CD1c-positive myeloid dendritic cell (primary cell): ENCODE measurements at regions not wholly inside any gene's neighbourhood (a gene's known extent, or its start where the extent isn't known, plus 50 kb on each side); places are given as distances from the start of the nearest gene placed in this dataset.
"Not testable (repeated sequence)": the region's sequence is repeated elsewhere in the genome, so short reads cannot be mapped to it uniquely, and the experiment has no call there.

ENCODE experiments used
- DNase-seq: peaks from one replicate; pipeline ENCODE4 v3.0.0-alpha.2; 2016; ENCODE audit errors: extremely low spot score

- DNase-seq = no peak
Observed at GRCh38 chr6:43886067-43886461, 116.1 kb downstream of the VEGFA start.

DNA sequence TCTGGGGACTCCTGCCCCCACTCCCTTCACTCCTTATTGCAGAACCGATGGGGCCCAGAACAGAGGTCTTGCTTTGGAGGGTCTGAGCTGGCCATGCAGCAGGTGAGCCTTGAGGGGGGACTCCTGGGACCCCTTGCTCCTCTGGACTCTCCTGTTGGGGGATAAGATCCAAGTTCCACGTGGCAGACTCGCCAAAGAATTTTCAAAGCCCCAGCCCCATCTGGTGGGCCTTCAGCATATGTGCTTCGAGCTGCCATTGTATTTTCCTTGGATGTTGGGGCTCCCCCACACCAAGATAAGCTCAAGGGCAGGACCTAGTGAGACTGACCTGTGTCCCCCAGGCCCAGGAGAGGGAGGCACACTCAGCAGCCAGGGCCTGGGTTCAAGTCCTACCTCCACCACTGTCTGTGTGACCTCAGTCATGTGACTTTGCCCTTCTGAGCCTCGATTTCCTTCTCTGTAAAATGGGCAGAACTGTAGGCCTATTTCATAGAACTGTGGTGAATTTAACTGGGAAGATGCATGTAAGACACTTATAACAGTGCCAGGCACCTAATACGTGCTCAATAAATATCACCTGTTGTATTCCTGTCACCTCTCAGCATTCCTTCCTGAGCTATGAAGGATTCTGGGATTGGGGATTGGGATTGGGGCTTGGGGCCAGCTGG lies 115.5 kb downstream of the VEGFA start:
- no peak for DNase-seq

DNA sequence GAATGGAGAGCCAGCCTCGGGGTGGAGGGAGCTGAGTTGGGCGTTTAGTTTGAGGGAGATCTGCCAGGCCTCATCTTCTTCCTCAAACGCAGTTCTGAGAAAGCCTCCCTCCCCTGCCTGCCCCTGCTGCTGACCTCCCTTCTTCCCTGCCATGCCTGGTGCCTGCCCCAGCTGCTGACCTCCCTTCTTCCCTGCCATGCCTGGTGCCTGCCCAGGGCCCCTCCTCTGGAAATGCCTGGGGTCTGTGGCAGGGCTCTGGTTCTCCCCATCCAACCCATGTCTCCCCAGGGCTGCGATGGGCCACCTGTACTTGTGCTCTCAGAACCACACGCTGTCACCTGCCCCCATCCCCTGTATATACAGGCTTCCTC lies 114.6 kb downstream of the VEGFA start:
- peak; percentile 51 for DNase-seq

DNA sequence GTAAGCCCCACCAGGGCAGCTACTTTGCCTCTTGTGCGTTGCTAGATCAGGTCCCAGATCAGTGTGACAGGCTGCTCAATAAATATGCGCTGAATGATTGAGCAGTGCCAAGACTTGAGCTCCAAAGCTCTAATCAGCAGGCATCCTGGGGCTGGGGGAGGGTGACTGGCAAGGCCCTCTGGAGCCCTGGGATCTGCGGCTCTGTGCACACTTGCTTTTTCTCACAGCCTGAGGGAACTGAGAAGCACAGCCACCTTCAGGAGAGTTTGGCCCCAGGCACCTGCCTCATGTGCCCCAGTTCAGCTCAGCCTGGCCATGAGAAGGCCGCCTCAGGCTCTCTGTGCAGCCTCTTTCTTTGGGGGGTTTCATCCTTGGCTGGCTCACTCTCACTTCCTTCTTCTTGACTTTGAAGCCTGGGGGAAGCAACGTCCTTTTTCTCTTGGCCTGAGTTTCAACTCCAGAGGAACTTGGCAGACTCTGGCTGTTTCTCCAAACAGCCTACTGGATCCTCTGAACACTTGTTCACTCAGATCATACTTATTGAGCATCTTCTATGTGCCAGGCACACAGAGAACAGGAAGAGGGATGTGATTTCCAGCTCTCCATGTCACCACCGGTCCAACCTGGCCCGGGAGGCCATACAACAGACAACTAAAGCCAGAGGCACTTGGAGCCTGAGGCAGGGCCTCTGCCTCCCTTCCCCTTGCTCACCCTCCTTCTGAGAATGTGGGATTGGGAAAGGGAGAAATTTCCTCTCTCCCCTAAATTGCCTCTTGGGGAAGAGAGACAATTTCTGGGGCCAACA lies 114.0 kb downstream of the VEGFA start:
- peak; percentile 83 for DNase-seq

DNA sequence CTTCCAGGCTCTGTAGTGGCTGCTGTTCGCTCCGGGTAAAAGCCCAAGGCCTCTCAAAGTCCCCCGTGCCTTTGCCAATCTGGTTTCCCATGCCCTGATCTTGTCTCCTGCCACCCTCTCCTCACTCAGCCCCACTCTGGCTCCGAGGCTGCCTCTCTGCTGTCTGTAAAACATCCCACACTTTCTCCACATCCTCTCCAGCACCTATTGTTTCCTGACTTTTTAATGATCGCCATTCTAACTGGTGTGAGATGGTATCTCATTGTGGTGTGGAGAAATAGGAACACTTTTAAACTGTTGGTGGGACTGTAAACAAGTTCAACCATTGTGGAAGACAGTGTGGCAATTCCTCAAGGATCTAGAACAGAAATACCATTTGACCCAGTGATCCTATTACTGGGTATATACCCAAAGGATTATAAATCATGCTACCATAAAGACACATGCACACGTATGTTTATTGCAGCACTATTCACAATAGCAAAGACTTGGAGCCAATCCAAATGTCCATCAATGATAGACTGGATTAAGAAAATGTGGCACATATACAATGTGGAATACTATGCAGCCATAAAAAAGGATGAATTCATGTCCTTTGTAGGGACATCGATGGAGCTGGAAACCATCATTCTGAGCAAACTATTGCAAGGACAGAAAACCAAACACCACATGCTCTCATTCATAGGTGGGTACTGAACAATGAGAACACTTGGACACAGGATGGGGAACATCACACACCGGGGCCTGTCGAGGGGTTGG lies 112.9 kb downstream of the VEGFA start:
- DNase-seq = not testable (repeated sequence)

DNA sequence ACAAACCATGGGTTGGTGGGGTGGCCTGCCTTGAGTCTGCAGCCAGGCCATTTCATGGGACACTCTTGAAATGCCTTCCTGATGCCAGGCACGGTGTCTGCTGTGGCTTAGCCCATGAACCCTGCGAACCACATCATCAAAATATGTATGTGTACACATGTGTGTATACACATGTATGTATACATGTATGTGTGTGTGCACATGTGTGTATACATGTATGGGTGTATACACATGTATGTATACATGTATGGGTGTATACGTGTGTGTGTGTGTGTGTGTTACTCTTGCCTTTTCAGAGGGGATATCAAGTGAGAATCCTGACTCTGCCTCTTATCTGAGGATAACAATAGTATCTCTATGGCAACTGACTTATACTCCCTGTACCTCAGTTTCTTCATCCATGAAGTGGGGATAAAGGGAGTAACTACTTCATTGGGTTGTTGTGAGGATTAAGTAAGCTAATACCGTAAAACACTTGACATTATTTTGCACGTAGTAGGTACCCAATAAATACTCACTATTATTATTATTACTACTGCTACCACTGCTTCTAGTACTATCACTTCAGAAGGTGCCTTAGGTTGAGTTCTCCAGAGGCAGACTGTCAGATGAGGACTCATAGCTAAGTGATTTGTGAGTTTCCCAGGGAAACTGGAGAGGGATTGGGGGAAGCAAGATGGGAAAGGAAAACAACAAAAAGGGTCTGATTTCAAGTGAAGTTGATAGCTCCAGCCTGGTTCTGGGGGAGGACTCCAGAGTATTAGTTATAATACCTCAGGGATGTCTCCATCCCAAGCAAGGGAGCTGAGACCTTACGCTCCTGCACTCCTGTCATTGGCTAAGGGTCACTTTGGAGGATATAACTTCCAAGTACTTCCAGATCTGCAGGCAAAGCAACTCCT lies 110.5 kb downstream of the VEGFA start:
- no peak for DNase-seq

GRCh38 chr6:43879722-43880121 lies 109.7 kb downstream of the VEGFA start:
- DNase-seq = no peak

- DNase-seq = no peak
Observed at GRCh38 chr6:43878823-43879495, 108.9 kb downstream of the VEGFA start.

DNA sequence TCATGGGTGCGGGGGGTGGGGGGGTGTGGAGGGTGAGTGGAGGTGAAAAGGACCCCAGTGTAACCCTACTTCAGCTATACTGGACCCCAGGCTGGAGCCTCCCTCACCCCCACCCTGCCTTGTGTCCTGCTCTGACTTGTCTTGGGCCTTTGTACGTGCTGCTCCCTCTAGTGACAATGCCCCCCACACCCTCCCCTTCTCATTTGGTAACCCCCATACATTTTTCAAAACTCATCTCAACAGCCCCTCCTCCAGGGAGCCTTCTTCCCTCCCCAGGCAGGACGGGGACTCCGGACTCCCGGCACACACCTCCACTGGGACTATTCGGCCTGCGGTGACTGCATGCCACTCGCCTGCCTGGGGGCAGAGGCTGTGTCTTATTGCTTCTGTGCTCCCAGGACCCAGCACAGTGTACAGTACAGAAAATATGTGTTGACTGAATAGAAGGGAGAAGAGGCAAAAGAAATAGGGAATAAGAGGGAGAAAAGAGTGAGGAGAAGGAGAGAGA lies 108.2 kb downstream of the VEGFA start:
- DNase-seq = no peak

GRCh38 chr6:43877463-43878126 lies 107.6 kb downstream of the VEGFA start:
- no peak for DNase-seq

DNA sequence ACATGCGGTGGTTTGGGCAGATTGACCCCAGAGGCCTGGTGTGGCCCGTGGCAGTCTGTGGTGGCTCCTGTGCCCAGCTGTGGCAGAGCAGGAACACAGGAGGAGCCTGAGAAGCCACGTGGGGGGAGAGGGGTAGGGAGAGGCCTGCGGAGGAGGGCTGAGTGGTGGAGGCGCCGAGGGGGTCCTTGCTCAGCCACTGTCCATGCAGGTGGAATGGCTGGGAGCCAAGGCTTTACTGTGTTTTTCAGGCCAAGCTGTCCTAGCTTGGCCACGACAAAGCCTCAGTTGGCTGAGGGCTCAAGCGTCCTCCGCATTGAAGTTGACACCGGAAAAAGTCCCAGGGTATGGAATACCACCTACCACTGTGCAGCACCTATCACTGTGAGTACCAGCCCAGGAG lies 107.0 kb downstream of the VEGFA start:
- no peak for DNase-seq

- DNase-seq = no peak
Observed at GRCh38 chr6:43876602-43877001, 106.6 kb downstream of the VEGFA start.

GRCh38 chr6:43875849-43876572 lies 106.0 kb downstream of the VEGFA start:
- DNase-seq = no peak

DNA sequence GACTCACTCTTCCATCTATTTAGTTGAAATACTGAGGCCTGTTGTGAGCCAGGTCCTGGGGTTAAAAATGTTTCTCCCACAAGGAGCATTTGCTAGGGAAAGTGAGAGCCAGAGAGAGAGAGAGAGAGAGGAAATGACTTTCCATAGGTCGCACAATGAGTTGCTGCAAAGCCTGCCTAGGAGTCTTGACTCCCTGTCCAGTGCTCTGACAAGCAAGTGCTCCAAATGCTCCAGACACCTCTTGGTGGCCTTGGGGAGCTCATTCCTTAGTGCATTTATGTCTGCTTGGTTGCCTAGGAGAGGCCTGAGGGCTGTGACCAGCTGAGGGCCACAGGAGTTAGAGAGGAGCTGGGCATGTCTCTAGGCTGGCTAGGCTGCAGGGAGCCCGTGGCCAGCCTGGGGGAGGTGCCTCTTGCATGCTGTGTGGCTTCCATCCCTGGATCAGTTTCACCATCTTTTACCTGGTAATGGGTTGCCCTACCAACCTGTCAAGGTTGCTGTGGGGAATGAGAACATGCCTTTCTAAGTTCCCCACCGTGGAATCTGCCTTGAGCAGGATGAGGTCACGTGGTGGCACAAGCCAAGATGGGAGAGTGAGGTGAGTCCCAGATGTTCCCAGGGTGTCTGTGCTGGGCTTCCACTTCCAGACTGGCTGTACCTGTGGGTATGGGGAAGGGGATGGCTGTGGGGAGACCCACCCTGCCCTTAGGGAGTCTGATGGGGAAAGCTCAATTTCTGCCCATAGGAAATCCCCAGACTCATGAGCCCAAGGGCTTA lies 105.0 kb downstream of the VEGFA start:
- no peak for DNase-seq

- DNase-seq = no peak
Observed at GRCh38 chr6:43873806-43874714, 104.0 kb downstream of the VEGFA start.

GRCh38 chr6:43871933-43872332 lies 101.9 kb downstream of the VEGFA start:
- no peak for DNase-seq

DNA sequence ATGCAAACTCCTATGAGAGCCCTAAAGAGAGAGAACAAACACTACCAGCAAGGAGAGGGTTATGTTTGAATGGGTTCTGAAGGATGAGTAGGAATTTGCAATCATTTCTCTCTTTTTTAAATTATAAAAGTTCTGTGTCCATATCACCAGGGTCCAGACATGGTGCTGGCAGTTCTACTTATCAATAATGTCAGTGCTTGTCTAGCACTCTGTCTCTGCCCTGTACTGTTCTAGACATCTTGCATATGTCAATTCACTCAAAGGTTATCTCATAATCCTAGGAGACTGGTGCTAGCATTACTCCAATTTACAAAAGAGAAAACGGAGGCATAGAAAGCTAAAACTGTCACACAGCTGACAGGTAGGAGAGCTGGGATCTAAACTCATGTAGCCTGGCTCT lies 101.3 kb downstream of the VEGFA start:
- no peak for DNase-seq

DNA sequence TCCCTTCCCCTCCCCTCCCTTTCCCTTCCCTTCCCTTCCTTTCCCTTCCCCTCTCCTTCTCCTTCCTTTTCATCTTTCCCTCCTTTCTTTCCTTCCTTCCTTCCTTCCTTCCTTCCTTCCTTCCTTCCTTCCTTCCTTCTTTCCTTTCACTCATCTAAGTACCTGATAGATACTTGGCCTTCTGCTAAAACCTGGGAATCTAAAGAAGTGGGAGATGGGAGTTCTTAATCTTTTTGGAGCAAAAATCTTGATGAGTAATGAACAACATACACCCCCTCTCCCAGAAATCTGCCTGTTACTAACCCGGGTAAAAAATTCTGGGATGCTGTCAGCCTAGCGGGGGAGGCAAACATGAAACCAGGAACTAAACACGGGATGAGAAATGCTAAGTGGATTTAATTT lies 100.7 kb downstream of the VEGFA start:
- DNase-seq = no peak
